Gastroesophageal sphincter (tissue), 4 donors: ENCODE measurements at regions not wholly inside any gene's neighbourhood (a gene's known extent, or its start where the extent isn't known, plus 50 kb on each side); places are given as distances from the start of the nearest gene placed in this dataset.

ENCODE experiments used
- ATAC-seq: fragments of 150-250 bp; one replicate; pipeline ENCODE4 v1.9.1; 2016; ENCODE audit warnings: mild to moderate bottlenecking, moderate library complexity
- H3K27ac ChIP-seq, 4 donors: fragments of 200-600 bp; sonication (generic) in 3 of 4; 1 replicate in 3 of 4; 2 replicates in 1 of 4; pipeline ENCODE4 v1.5.1; 2016 to 2019
- H3K27me3 ChIP-seq: fragments of 200-600 bp; sonication (generic); one replicate; pipeline ENCODE4 v1.5.1; 2019
- H3K36me3 ChIP-seq, 2 donors: fragments of 200-600 bp; sonication (generic); one replicate each; pipeline ENCODE4 v1.5.1; 2019; ENCODE audit warnings: control low read depth in 1 of 2
- H3K4me1 ChIP-seq, 3 donors: fragments of 200-600 bp; sonication (generic); 1 replicate in 2 of 3; 2 replicates in 1 of 3; pipeline ENCODE4 v1.5.1; 2016 to 2019; ENCODE audit warnings: control low read depth in 2 of 3
- H3K4me3 ChIP-seq, 2 donors: fragments of 200-600 bp; sonication (generic); one replicate each; pipeline ENCODE4 v1.5.1; 2019; ENCODE audit warnings: mild to moderate bottlenecking in 1 of 2, moderate library complexity in 1 of 2
- H3K9me3 ChIP-seq, 3 donors: fragments of 200-600 bp; sonication (generic); one replicate each; pipeline ENCODE4 v1.5.1; 2017 to 2019; ENCODE audit warnings: control low read depth in 2 of 3
- EP300 ChIP-seq: sonication (generic); formaldehyde crosslinking; IDR thresholded peaks from one replicate; pipeline ENCODE4 v1.6.1; 2017; ENCODE audit warnings: antibody characterized with exemption, mild to moderate bottlenecking
- POLR2A ChIP-seq, 2 donors: fragments of 450-650 bp; IDR thresholded peaks; one replicate each; pipeline ENCODE4 v1.6.1; 2017; ENCODE audit warnings: antibody characterized with exemption in 2 of 2, mild to moderate bottlenecking in 2 of 2, moderate library complexity in 1 of 2
- POLR2AphosphoS5 ChIP-seq: sonication (generic); formaldehyde crosslinking; IDR thresholded peaks from one replicate; pipeline ENCODE4 v1.6.1; 2017; ENCODE audit warnings: antibody characterized with exemption
- WGBS, 2 donors: methylation state at CpG; one replicate each; pipeline ENCODE4 v1.1.5; 2018; ENCODE audit warnings: low coverage in 1 of 2; 5-methylcytosine and 5-hydroxymethylcytosine counted together
- TF ChIP-seq, protein P1 (sequence below), 4 experiments: fragments of 200-600 bp in 2 of 4; fragments of 450-650 bp in 2 of 4; sonication (generic) in 1 of 4; IDR thresholded peaks; one replicate each; pipeline ENCODE4 v1.5.1; 2017 to 2019; ENCODE audit warnings: antibody characterized with exemption in 4 of 4, mild to moderate bottlenecking in 2 of 4, moderate library complexity in 2 of 4

- TF ChIP-seq EP300 (no peak), POLR2A (IDR thresholded peaks at IDR 0.05) (no peak), POLR2AphosphoS5 (no peak)
- TF ChIP-seq, protein P1, sequence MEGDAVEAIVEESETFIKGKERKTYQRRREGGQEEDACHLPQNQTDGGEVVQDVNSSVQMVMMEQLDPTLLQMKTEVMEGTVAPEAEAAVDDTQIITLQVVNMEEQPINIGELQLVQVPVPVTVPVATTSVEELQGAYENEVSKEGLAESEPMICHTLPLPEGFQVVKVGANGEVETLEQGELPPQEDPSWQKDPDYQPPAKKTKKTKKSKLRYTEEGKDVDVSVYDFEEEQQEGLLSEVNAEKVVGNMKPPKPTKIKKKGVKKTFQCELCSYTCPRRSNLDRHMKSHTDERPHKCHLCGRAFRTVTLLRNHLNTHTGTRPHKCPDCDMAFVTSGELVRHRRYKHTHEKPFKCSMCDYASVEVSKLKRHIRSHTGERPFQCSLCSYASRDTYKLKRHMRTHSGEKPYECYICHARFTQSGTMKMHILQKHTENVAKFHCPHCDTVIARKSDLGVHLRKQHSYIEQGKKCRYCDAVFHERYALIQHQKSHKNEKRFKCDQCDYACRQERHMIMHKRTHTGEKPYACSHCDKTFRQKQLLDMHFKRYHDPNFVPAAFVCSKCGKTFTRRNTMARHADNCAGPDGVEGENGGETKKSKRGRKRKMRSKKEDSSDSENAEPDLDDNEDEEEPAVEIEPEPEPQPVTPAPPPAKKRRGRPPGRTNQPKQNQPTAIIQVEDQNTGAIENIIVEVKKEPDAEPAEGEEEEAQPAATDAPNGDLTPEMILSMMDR (IDR thresholded peaks at IDR 0.05): no peak
- H3K27me3 ChIP-seq: peaks cover 47% of the 10 kb centered on the region
- ATAC-seq: no peak
- no peaks in the 10 kb centered on the region for H3K36me3 ChIP-seq
- 87% methylated on average over 6 of the region's 28 CpGs; no CpG with 5 or more reads in 1 of the 2 donors for WGBS, 2 donors
- H3K9me3 ChIP-seq: peaks cover 0 to 19% (median 0%) of the 10 kb centered on the region in 3 donors
- H3K27ac ChIP-seq: peak overlapping the region in 1 of 4 donors; percentile 46
- H3K4me1 ChIP-seq: no peaks in the 10 kb centered on the region
- no peak overlapping the region for H3K4me3 ChIP-seq
Observed at GRCh38 chr14:104392396-104393198, 187.0 kb upstream of the C14orf180 start.

DNA sequence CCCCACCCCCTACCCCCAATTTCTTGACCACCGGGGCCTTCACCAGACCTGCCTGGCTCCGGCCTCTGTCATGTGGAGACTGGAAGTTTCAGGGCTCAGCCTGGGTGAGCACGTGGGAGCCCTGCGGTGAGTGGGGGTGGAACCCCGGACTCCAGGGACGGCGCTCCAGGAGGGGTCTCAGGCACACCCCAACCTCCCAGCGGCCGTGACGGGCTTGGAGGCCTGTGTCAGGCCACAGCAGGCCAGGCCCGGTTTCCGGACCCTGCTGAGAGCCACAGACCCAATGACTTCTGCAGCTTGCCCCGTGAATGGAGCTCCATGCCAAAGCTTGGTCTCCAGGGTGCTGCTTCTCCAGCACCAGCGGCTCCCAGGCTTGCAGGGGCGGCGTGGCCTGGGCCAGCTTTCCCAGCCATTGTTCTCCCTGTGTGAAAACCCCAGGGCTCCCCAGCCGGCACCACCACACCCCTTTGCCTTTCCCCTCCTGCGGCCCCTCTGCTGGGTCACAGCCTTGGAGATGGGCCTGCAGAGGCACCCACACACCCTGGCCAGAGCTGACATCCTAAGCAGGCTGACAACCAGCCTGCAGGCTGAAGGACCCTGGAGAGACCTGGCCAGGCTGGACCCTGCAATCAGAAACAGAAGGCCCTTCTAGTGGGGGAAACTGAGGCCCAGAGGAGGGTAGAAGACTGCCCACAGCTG is 186.2 kb upstream of the C14orf180 start:
- Histone ChIP-seq H3K4me1 (no peaks in the 10 kb centered on the region), H3K36me3 (no peaks in the 10 kb centered on the region), H3K27me3 (peaks cover 47% of the 10 kb centered on the region), H3K9me3 (peaks cover 0 to 26% (median 0%) of the 10 kb centered on the region in 3 donors), H3K4me3 (no peak overlapping the region), H3K27ac (peak overlapping the region in 2 of 4 donors; percentile 24 to 46)
- ATAC-seq: peak; percentile 23
- WGBS, 2 donors: 43% methylated on average over 3 of the region's 18 CpGs; no CpG with 5 or more reads in 1 of the 2 donors
- TF ChIP-seq, protein P1 (IDR thresholded peaks at IDR 0.05): no peak
- TF ChIP-seq EP300: no peak
- no peak for TF ChIP-seq POLR2AphosphoS5
- TF ChIP-seq POLR2A (IDR thresholded peaks at IDR 0.05): no peak

- Histone ChIP-seq H3K36me3 (no peaks in the 10 kb centered on the region), H3K9me3 (peaks cover 0 to 32% (median 0%) of the 10 kb centered on the region in 3 donors), H3K4me3 (no peak overlapping the region), H3K27ac (peak overlapping the region in 2 of 4 donors; percentile 24 to 46), H3K27me3 (peaks cover 47% of the 10 kb centered on the region), H3K4me1 (no peaks in the 10 kb centered on the region)
- TF ChIP-seq POLR2AphosphoS5: no peak
- no peak for TF ChIP-seq EP300
- TF ChIP-seq POLR2A (IDR thresholded peaks at IDR 0.05): no peak
- TF ChIP-seq, protein P1 (IDR thresholded peaks at IDR 0.05): no peak
- WGBS, 2 donors: no CpG with 5 or more reads among the region's 10 CpGs
- peak; percentile 76 for ATAC-seq
Observed at GRCh38 chr14:104393898-104394381, 185.6 kb upstream of the C14orf180 start.

- TF ChIP-seq POLR2A (IDR thresholded peaks at IDR 0.05): no peak
- no peak for TF ChIP-seq EP300
- TF ChIP-seq, protein P1 (IDR thresholded peaks at IDR 0.05): no peak
- TF ChIP-seq POLR2AphosphoS5: no peak
- no CpG with 5 or more reads among the region's 13 CpGs for WGBS, 2 donors
- no peak overlapping the region for H3K4me3 ChIP-seq
- H3K27ac ChIP-seq: no peak overlapping the region
- peaks cover 0 to 37% (median 0%) of the 10 kb centered on the region in 3 donors for H3K9me3 ChIP-seq
- H3K4me1 ChIP-seq: no peaks in the 10 kb centered on the region
- peaks cover 47% of the 10 kb centered on the region for H3K27me3 ChIP-seq
- no peaks in the 10 kb centered on the region for H3K36me3 ChIP-seq
- no peak for ATAC-seq
Observed at GRCh38 chr14:104394409-104394851, 185.1 kb upstream of the C14orf180 start.
